Nephron progenitor cell (in vitro differentiated cells): ENCODE measurements at regions not wholly inside any gene's neighbourhood (a gene's known extent, or its start where the extent isn't known, plus 50 kb on each side); places are given as distances from the start of the nearest gene placed in this dataset.

Experiments
- DNase-seq: peaks from one replicate; pipeline ENCODE4 v3.0.0; 2021
- H3K27ac Mint-ChIP-seq: 2 replicates; pipeline ENCODE4 v1.8.0; 2021; ENCODE audit warnings: mild to moderate bottlenecking, moderate library complexity, mixed read lengths
- H3K27me3 Mint-ChIP-seq: 2 replicates; pipeline ENCODE4 v1.8.0; 2021; ENCODE audit warnings: mild to moderate bottlenecking, low read depth, mixed read lengths; ENCODE audit not compliant: poor library complexity
- H3K36me3 Mint-ChIP-seq: 2 replicates; pipeline ENCODE4 v1.8.0; 2021; ENCODE audit warnings: low read depth, mixed read lengths
- H3K4me1 Mint-ChIP-seq: 2 replicates; pipeline ENCODE4 v1.8.0; 2021; ENCODE audit warnings: mixed read lengths
- H3K4me3 Mint-ChIP-seq: 2 replicates; pipeline ENCODE4 v1.8.0; 2021; ENCODE audit warnings: mild to moderate bottlenecking, moderate library complexity, mixed read lengths
- H3K9me3 Mint-ChIP-seq: 2 replicates; pipeline ENCODE4 v1.8.0; 2021; ENCODE audit warnings: mild to moderate bottlenecking, moderate library complexity, mixed read lengths
- TF ChIP-seq, protein P1 (sequence below): fragments of 200-600 bp; sonication (generic); IDR thresholded peaks from 2 replicates; pipeline ENCODE4 v1.5.0; 2021; ENCODE audit warnings: antibody characterized with exemption

DNA sequence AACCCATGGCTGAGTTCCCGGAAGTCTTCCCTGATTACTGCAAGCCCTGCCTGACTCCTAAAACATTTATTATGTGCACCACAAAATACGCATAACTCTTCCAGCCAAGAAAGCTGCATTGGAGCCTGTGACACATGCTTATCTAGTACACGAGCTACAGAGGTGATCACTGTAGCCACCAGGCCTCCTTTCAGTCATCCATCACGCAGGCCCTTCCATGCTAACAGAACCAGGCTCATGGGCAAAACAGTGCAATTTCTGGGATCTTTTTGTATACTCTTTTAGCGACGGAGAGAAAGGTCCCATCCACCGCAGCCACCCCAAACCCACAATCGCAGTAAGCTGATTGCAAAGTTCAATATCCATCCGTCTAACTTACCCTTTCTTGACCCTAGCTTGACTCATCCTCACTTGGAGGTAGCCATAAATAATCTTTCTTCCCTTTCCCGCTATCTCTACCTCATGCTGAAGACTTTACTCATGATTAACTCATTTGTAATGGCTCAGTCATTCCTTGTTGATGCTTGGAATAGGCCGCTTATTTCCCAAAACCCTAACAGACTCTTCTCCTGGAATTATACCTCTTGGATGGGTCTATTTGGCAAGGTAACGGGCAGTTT is 1203.5 kb downstream of the TYW1 start:
- peaks cover 23% of the 10 kb centered on the region for H3K4me1 Mint-ChIP-seq
- H3K4me3 Mint-ChIP-seq: no peak overlapping the region
- no peaks in the 10 kb centered on the region for H3K36me3 Mint-ChIP-seq
- H3K27ac Mint-ChIP-seq: peak overlapping the region; percentile 31
- peaks cover 5% of the 10 kb centered on the region for H3K9me3 Mint-ChIP-seq
- TF ChIP-seq, protein P1, sequence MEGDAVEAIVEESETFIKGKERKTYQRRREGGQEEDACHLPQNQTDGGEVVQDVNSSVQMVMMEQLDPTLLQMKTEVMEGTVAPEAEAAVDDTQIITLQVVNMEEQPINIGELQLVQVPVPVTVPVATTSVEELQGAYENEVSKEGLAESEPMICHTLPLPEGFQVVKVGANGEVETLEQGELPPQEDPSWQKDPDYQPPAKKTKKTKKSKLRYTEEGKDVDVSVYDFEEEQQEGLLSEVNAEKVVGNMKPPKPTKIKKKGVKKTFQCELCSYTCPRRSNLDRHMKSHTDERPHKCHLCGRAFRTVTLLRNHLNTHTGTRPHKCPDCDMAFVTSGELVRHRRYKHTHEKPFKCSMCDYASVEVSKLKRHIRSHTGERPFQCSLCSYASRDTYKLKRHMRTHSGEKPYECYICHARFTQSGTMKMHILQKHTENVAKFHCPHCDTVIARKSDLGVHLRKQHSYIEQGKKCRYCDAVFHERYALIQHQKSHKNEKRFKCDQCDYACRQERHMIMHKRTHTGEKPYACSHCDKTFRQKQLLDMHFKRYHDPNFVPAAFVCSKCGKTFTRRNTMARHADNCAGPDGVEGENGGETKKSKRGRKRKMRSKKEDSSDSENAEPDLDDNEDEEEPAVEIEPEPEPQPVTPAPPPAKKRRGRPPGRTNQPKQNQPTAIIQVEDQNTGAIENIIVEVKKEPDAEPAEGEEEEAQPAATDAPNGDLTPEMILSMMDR: no peak
- no peak for DNase-seq
- peaks cover 8% of the 10 kb centered on the region for H3K27me3 Mint-ChIP-seq

DNA sequence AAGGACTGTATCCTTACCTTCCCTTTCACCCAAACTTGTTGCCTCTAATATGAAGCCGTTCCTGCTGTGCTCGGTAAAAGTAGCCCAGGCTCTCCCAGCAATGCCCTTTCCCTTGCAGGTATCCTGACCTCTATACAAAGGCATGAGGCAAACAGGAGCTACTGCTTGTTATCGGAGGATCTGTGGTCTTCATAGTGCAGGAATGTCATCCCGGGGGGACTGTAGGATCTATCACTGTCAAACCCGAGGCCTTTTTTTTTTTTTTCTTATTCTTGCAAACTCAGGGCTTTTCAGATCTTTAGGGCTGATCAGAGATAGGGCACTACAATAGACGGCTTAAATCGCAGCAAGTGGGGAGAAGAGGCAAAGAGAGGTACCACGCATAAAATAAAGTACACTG is 1206.6 kb downstream of the TYW1 start:
- Mint-ChIP-seq H3K9me3 (no peaks in the 10 kb centered on the region), H3K27me3 (no peaks in the 10 kb centered on the region), H3K36me3 (no peaks in the 10 kb centered on the region), H3K4me1 (peaks cover 38% of the 10 kb centered on the region), H3K27ac (peak overlapping the region; percentile 94), H3K4me3 (no peak overlapping the region)
- no peak for DNase-seq
- TF ChIP-seq, protein P1: no peak

DNA sequence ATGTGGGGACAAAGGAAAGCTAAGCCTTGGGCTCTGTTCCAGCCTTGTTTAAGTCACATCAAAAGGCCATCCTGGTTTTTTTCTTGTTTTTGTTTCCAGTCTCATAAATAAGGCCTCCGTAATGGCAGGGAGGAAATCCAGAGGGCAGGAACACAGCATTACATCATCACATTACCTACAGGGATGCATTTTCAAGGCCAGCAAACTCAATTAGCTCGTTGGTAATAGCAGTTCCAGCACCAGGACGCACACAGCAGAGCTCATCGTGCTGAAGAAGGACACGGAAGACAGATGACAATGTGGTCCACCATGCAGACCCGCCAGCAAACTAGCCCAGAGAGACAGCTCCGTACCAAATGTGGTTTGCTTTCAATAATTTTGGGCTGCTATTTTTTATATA is 1209.2 kb downstream of the TYW1 start:
- no peak overlapping the region for H3K4me3 Mint-ChIP-seq
- TF ChIP-seq, protein P1: no peak

DNA sequence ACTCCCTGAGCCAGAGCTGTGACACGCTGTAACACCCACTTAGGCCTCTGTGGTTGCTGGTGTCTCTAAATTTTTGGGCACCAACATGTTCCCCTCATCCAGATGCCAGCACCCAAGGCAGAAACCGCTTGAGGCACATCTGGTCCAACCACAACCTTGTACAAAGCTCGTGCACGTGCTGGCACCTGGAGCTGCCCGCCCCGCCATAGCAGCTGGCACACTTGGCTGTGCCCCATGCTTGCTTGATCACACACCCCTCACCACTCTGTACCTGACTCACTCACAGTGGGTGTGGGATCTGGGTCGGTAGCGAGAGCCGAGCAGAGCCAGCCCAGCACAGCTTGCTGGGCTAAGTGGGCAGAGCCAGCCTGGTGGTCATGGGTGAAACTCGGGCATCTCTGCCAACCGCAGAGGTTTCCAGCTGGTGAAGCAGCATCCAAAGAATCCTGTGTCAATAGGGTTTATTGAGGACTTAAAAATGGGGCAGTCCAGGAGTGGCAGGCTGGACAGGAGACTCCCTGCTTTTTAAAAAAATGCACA is 1210.4 kb downstream of the TYW1 start:
- TF ChIP-seq, protein P1: no peak
- Mint-ChIP-seq H3K27me3 (no peaks in the 10 kb centered on the region), H3K36me3 (no peaks in the 10 kb centered on the region), H3K4me3 (no peak overlapping the region), H3K27ac (no peak overlapping the region), H3K4me1 (peaks cover 32% of the 10 kb centered on the region), H3K9me3 (no peaks in the 10 kb centered on the region)
- no peak for DNase-seq

More for the DNA sequence above, 1209.2 kb downstream of the TYW1 start:
- no peaks in the 10 kb centered on the region for H3K9me3 Mint-ChIP-seq
- H3K27me3 Mint-ChIP-seq: no peaks in the 10 kb centered on the region
- peaks cover 32% of the 10 kb centered on the region for H3K4me1 Mint-ChIP-seq
- H3K36me3 Mint-ChIP-seq: no peaks in the 10 kb centered on the region
- DNase-seq: no peak
- no peak overlapping the region for H3K27ac Mint-ChIP-seq

DNA sequence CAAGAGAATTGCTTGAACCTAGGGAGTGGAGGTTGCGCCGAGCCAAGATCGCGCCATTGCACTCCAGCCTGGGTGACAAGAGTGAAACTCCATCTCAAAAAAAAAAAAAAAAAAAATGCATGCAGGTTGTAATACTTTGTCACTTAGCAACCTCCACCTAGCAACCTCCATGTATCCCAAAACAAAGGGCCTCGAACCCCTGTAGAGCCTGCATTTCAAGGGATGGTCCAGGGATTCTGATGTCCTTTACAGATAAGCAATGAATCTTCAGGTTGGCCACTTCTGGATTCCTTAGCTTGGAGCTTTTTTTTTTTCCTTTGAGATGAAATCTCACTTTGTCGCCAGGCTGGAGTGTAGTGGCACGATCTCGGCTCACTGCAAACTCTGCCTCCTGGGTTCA is 1211.0 kb downstream of the TYW1 start:
- Mint-ChIP-seq H3K36me3 (no peaks in the 10 kb centered on the region), H3K4me3 (no peak overlapping the region), H3K27me3 (no peaks in the 10 kb centered on the region), H3K9me3 (peaks cover 3% of the 10 kb centered on the region), H3K4me1 (peaks cover 32% of the 10 kb centered on the region), H3K27ac (no peak overlapping the region)
- no peak for DNase-seq
- TF ChIP-seq, protein P1: no peak

DNA sequence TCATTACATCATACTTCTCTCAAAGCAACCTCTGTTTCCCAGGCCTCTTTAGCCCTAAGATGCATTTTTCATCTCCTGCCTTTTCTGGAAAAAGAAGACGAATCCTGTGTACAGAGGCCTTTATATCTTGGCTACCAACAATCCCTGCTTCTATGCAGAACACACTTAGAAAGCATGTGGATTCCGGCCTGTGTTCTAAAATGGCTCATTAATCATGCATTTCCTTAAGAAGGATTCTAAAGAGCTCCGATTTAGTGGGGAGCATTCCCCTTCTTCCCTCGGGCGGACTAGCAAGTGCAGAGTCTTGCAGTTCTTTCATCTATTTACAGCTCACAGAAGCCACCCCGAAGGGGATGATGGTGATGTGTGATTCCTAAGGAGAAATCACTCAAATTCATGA is 1212.9 kb downstream of the TYW1 start:
- H3K36me3 Mint-ChIP-seq: no peaks in the 10 kb centered on the region
- TF ChIP-seq, protein P1: no peak
- peaks cover 3% of the 10 kb centered on the region for H3K9me3 Mint-ChIP-seq
- H3K27me3 Mint-ChIP-seq: peaks cover 4% of the 10 kb centered on the region
- no peak overlapping the region for H3K27ac Mint-ChIP-seq
- no peak overlapping the region for H3K4me3 Mint-ChIP-seq
- peaks cover 26% of the 10 kb centered on the region for H3K4me1 Mint-ChIP-seq
- DNase-seq: no peak
